ENCODE measurements at regions not wholly inside any gene's neighbourhood (a gene's known extent, or its start where the extent isn't known, plus 50 kb on each side); places are given as distances from the start of the nearest gene placed in this dataset.

GRCh38 chr4:177699365-177700213 lies 257.4 kb upstream of the AGA start:
- DNase-seq, result no peak

- no peak for DNase-seq
Measured at GRCh38 chr4:177706916-177707315, 264.7 kb upstream of the AGA start.

- no peak for DNase-seq
Measured at GRCh38 chr4:177713454-177713853, 271.2 kb upstream of the AGA start.

GRCh38 chr4:177717407-177717806 lies 275.2 kb upstream of the AGA start:
- DNase-seq, result no peak

- DNase-seq, result no peak
Measured at GRCh38 chr4:177718514-177718913, 276.3 kb upstream of the AGA start.

- no peak for DNase-seq
Measured at GRCh38 chr4:177726111-177726510, 283.9 kb upstream of the AGA start.

GRCh38 chr4:177728361-177729152 lies 286.3 kb upstream of the AGA start:
- DNase-seq, result no peak

- no peak for DNase-seq
Measured at GRCh38 chr4:177729681-177730080, 287.4 kb upstream of the AGA start.

- DNase-seq, result no peak
Measured at GRCh38 chr4:177737387-177737940, 295.2 kb upstream of the AGA start.

GRCh38 chr4:177740563-177740962 lies 298.3 kb upstream of the AGA start:
- DNase-seq, result no peak

- no peak for DNase-seq
Measured at GRCh38 chr4:177759729-177760128, 317.5 kb upstream of the AGA start.

- DNase-seq, result no peak
Measured at GRCh38 chr4:177761692-177762091, 319.5 kb upstream of the AGA start.

GRCh38 chr4:177769155-177769554 lies 326.9 kb upstream of the AGA start:
- no peak for DNase-seq

- DNase-seq, result no peak
Measured at GRCh38 chr4:177770776-177771175, 328.5 kb upstream of the AGA start.

- no peak for DNase-seq
Measured at GRCh38 chr4:177771645-177772044, 329.4 kb upstream of the AGA start.

- no peak for DNase-seq
Measured at GRCh38 chr4:177778623-177779022, 336.4 kb upstream of the AGA start.

GRCh38 chr4:177785000-177785399 lies 342.8 kb upstream of the AGA start:
- no peak for DNase-seq

GRCh38 chr4:177789610-177790009 lies 347.4 kb upstream of the AGA start:
- no peak for DNase-seq

- no peak for DNase-seq
Measured at GRCh38 chr4:177791188-177791587, 349.0 kb upstream of the AGA start.

- DNase-seq, result no peak
Measured at GRCh38 chr4:177796841-177797240, 354.6 kb upstream of the AGA start.

- no peak for DNase-seq
Measured at GRCh38 chr4:177798161-177798560, 355.9 kb upstream of the AGA start.

- no peak for DNase-seq
Measured at GRCh38 chr4:177802162-177802561, 359.9 kb upstream of the AGA start.

- no peak for DNase-seq
Measured at GRCh38 chr4:177802661-177803060, 360.4 kb upstream of the AGA start.

GRCh38 chr4:177803151-177803550 lies 360.9 kb upstream of the AGA start:
- DNase-seq, result no peak

All from NCI-H1436 treated with DMSO at 0.1 percent for 48 hours (cell line).